C4-2B (cell line): ENCODE measurements at regions not wholly inside any gene's neighbourhood (a gene's known extent, or its start where the extent isn't known, plus 50 kb on each side); places are given as distances from the start of the nearest gene placed in this dataset.

ENCODE experiments used
- H3K27ac ChIP-seq: fragments of 450-650 bp; 2 replicates; pipeline ENCODE4 v1.5.1; 2017
- ZFX ChIP-seq: fragments of 450-650 bp; IDR thresholded peaks from 2 replicates; pipeline ENCODE4 v1.6.1; 2017
- TF ChIP-seq, protein P1 (sequence below): fragments of 450-650 bp; conservative IDR thresholded peaks from 2 replicates; pipeline ENCODE4 v1.5.1; 2017; ENCODE audit warnings: mild to moderate bottlenecking

DNA sequence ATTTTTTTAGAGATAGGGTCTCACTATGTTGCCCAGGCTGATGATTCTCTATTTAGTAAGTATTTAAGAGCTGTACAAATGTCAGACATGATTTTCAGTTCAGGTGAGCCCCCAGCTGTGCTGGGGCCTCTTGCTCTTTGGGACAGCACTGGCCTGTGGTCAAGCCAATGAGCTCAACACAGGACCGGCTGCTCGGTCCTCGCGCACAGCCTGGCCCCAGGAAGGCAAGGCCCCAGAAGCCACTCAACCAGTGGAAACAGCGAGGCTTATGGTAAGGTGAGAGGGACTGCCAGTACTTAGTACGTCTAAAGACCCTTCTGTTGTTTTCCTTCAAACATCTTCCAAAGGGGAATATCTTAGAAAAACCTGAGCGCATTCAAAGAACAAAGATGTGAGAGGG lies 211.8 kb downstream of the SKIDA1 start:
- TF ChIP-seq, protein P1, sequence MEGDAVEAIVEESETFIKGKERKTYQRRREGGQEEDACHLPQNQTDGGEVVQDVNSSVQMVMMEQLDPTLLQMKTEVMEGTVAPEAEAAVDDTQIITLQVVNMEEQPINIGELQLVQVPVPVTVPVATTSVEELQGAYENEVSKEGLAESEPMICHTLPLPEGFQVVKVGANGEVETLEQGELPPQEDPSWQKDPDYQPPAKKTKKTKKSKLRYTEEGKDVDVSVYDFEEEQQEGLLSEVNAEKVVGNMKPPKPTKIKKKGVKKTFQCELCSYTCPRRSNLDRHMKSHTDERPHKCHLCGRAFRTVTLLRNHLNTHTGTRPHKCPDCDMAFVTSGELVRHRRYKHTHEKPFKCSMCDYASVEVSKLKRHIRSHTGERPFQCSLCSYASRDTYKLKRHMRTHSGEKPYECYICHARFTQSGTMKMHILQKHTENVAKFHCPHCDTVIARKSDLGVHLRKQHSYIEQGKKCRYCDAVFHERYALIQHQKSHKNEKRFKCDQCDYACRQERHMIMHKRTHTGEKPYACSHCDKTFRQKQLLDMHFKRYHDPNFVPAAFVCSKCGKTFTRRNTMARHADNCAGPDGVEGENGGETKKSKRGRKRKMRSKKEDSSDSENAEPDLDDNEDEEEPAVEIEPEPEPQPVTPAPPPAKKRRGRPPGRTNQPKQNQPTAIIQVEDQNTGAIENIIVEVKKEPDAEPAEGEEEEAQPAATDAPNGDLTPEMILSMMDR: no peak
- TF ChIP-seq ZFX: no peak
- no peak overlapping the region for H3K27ac ChIP-seq

DNA sequence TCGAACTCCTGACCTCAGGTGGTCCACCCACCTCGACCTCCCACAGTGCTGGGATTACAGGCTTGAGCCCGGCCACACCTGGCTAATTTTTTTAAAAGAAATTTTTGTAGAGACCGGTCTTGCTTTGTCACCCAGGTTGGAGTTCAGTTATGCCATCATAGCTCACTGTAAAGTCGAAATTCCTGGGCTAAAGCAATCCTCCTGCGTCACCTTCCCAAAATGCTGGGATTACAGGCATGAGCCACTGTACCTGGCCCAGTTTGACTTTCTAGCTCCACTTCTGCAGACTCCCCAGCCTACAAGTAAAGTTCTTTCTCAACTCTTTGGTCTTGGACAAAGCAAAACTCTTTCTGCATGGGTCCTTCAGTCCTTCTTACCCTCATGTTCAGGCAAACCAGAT lies 214.1 kb downstream of the SKIDA1 start:
- TF ChIP-seq, protein P1: no peak
- TF ChIP-seq ZFX: no peak
- no peak overlapping the region for H3K27ac ChIP-seq

DNA sequence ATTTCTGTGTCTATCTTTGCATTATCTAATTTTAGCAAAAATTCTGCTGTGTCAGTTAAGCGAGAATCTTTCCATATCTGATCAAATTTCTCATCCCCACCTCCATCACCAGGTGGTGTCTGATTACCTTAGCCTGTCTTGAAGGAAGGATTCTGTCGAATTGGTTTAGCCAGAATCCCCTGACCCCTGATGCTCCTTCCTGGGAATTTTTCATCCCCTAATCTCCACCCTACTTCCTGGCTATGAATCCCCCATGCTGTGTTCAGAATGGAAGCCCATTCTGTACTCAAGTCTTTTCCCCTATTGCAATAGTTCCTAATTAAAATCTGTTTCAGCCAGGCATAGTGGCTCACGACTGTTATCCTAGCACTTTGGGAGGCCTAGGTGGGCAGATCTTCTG lies 216.1 kb downstream of the SKIDA1 start:
- no peak for TF ChIP-seq ZFX
- TF ChIP-seq, protein P1: no peak

DNA sequence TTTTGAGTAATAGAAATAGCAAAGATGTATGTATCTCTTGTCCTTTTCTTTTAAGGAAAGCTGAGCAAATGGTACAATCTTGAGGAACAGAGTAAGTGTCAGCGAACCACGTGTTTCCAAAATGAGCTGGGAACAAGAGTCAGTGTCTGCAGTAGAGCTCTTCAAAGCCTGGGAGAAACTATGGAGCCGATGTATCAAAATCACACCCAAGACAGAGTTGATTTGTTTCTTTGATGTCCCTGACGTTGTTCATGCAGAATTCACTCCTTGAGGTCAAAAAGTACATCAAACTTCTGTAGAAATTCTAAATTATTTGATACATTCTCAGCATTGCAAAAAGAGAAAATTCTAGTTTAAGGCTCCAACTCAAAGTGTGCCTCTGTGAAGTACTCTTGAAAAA lies 216.5 kb downstream of the SKIDA1 start:
- H3K27ac ChIP-seq: no peak overlapping the region
- TF ChIP-seq, protein P1: no peak
- no peak for TF ChIP-seq ZFX

More for the DNA sequence above, 216.1 kb downstream of the SKIDA1 start:
- H3K27ac ChIP-seq: no peak overlapping the region

DNA sequence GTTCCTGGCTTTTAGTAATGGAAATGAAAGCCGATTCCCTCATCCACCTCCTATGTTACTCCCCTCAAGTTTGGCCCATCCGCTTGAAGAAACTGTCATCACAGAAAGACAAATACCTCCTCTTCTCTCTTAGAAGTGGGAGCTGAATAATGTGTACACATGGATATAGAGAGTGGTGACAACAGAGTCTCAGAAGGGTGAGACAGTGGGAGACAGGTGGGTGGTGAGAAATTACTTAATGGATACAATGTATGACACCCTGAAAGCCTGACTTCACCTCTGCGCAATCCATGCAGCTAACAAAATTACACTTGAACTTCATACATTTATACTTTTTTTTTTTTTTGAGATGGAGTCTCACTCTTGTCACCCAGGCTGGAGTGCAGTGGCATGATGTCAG lies 217.5 kb downstream of the SKIDA1 start:
- H3K27ac ChIP-seq: no peak overlapping the region
- TF ChIP-seq, protein P1: no peak
- no peak for TF ChIP-seq ZFX

DNA sequence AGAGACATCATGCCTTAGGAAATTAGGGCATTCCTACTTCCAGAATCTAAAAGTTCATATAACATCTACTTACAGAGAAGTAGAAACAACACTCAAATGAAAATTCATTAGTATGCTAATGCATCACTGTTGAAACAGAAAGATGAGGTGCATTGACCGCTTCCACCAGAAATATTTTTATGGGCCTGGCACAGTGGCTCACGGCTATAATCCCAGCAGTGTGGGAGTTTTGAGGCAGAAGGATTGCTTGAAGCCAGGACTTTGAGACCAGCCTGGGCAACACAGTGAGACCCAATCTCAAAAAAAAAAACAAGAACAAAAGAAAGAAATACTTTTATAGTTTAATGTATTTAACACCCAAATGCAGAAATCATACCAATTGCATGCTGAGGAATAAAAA lies 220.9 kb downstream of the SKIDA1 start:
- no peak for TF ChIP-seq ZFX
- TF ChIP-seq, protein P1: no peak
- no peak overlapping the region for H3K27ac ChIP-seq

DNA sequence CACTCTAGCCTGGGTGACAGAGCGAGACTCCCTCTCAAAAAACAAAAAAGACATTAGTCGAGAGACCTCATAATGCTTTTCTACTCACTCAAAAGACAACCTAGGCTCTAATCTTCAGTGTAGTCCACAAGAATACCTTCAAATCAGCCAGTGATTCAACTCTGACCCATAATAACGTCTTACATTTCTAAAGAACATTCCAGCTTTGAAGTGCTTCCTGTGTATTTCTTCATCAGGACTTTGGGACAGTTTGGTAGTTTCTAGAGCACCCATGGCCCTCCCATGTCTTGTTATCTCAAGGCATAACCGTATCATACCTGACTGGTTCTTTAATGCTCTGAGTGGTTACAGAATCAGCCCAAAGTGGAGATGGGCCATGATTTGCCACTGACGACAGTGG lies 221.3 kb downstream of the SKIDA1 start:
- no peak overlapping the region for H3K27ac ChIP-seq
- no peak for TF ChIP-seq ZFX
- TF ChIP-seq, protein P1: no peak
